ENCODE measurements at regions not wholly inside any gene's neighbourhood (a gene's known extent, or its start where the extent isn't known, plus 50 kb on each side); places are given as distances from the start of the nearest gene placed in this dataset.

- TF ChIP-seq CTCF (conservative IDR thresholded peaks at IDR 0.05; ENCODE audit: low read length) (no peak), EZH2phosphoT487 (IDR thresholded peaks at IDR 0.05; ENCODE audit: borderline replicate concordance, low read depth, low read length) (no peak)
These were observed 144.8 kb downstream of the CYLC2 start for GRCh38 chr9:103139891-103140290.

All from OCI-LY7 (cell line).